ENCODE measurements at regions not wholly inside any gene's neighbourhood (a gene's known extent, or its start where the extent isn't known, plus 50 kb on each side); places are given as distances from the start of the nearest gene placed in this dataset.

- Histone ChIP-seq H3K9me3 (no peaks in the 10 kb centered on the region), H3K27me3 (ENCODE audit: insufficient read depth in 3 of 3, low read length in 2 of 3) (no peaks in the 10 kb centered on the region), H3K27ac (no peak overlapping the region), H3K36me3 (ENCODE audit: insufficient read depth in 1 of 2, low read depth in 1 of 2) (no peaks in the 10 kb centered on the region), H3K4me3 (no peak overlapping the region), H3K4me1 (no peaks in the 10 kb centered on the region)
- WGBS, 3 donors = 90 to 91% (median 91%) methylated on average over 8 of the region's 8 CpGs
- no peak for ATAC-seq
- TF ChIP-seq CTCF (IDR thresholded peaks at IDR 0.05) = no peak
- no peak for DNase-seq
- intact Hi-C loops (cut with DNase I) = no loop called here
Observed at GRCh38 chr5:159536646-159537045, 206.4 kb upstream of the IL12B start.

- Histone ChIP-seq H3K4me3 (no peak overlapping the region), H3K27me3 (ENCODE audit: insufficient read depth in 3 of 3, low read length in 2 of 3) (no peaks in the 10 kb centered on the region), H3K4me1 (no peaks in the 10 kb centered on the region), H3K36me3 (ENCODE audit: insufficient read depth in 1 of 2, low read depth in 1 of 2) (no peaks in the 10 kb centered on the region), H3K27ac (no peak overlapping the region), H3K9me3 (no peaks in the 10 kb centered on the region)
- intact Hi-C loops (cut with DNase I) = no loop called here
- no peak for DNase-seq
- WGBS, 3 donors = 84 to 92% (median 90%) methylated on average over 4 of the region's 4 CpGs
- no peak for ATAC-seq
- TF ChIP-seq CTCF (IDR thresholded peaks at IDR 0.05) = no peak
Observed at GRCh38 chr5:159539678-159540077, 209.4 kb upstream of the IL12B start.

GRCh38 chr5:159543326-159543725, 213.0 kb upstream of the IL12B start:
- no peaks in the 10 kb centered on the region for H3K4me1 ChIP-seq
- H3K4me3 ChIP-seq = no peak overlapping the region
- no peak for ATAC-seq
- intact Hi-C loops (cut with DNase I) = no loop called here
- peaks cover 0 to 3% (median 0%) of the 10 kb centered on the region in 3 donors for H3K27me3 ChIP-seq (ENCODE audit: insufficient read depth in 3 of 3, low read length in 2 of 3)
- H3K36me3 ChIP-seq (ENCODE audit: insufficient read depth in 1 of 2, low read depth in 1 of 2) = no peaks in the 10 kb centered on the region
- H3K9me3 ChIP-seq = no peaks in the 10 kb centered on the region
- TF ChIP-seq CTCF (IDR thresholded peaks at IDR 0.05) = no peak
- no peak overlapping the region for H3K27ac ChIP-seq
- DNase-seq = no peak
- 84 to 100% (median 92%) methylated on average over 1 of the region's 1 CpG for WGBS, 3 donors

GRCh38 chr5:159545156-159545555, 214.9 kb upstream of the IL12B start:
- H3K27me3 ChIP-seq (ENCODE audit: insufficient read depth in 3 of 3, low read length in 2 of 3) = peaks cover 0 to 5% (median 2%) of the 10 kb centered on the region in 3 donors
- H3K9me3 ChIP-seq = no peaks in the 10 kb centered on the region
- no peaks in the 10 kb centered on the region for H3K36me3 ChIP-seq (ENCODE audit: insufficient read depth in 1 of 2, low read depth in 1 of 2)
- intact Hi-C loops (cut with DNase I) = no loop called here
- no peak for ATAC-seq
- no peak for TF ChIP-seq CTCF (IDR thresholded peaks at IDR 0.05)
- no peak overlapping the region for H3K27ac ChIP-seq
- no peaks in the 10 kb centered on the region for H3K4me1 ChIP-seq
- WGBS, 3 donors = 71 to 75% (median 71%) methylated on average over 1 of the region's 1 CpG
- DNase-seq = no peak
- H3K4me3 ChIP-seq = no peak overlapping the region

- intact Hi-C loops (cut with DNase I) = no loop called here
- no peak for DNase-seq
- no peak overlapping the region for H3K27ac ChIP-seq
Observed at GRCh38 chr5:159547466-159548195, 217.3 kb upstream of the IL12B start.

More at GRCh38 chr5:159547466-159548195, 217.3 kb upstream of the IL12B start:
- H3K4me1 ChIP-seq = no peaks in the 10 kb centered on the region
- no peaks in the 10 kb centered on the region for H3K36me3 ChIP-seq (ENCODE audit: insufficient read depth in 1 of 2, low read depth in 1 of 2)
- no peak for ATAC-seq
- TF ChIP-seq CTCF (IDR thresholded peaks at IDR 0.05) = no peak
- H3K9me3 ChIP-seq = no peaks in the 10 kb centered on the region
- 22 to 29% (median 28%) methylated on average over 3 of the region's 3 CpGs for WGBS, 3 donors
- H3K4me3 ChIP-seq = no peak overlapping the region
- peaks cover 0 to 5% (median 2%) of the 10 kb centered on the region in 3 donors for H3K27me3 ChIP-seq (ENCODE audit: insufficient read depth in 3 of 3, low read length in 2 of 3)
